BE2C (cell line): ENCODE measurements at regions not wholly inside any gene's neighbourhood (a gene's known extent, or its start where the extent isn't known, plus 50 kb on each side); places are given as distances from the start of the nearest gene placed in this dataset.

Source experiments
- DNase-seq: peaks from one replicate; pipeline ENCODE4 v3.0.0-alpha.2; 2020
- H3K27me3 ChIP-seq: fragments of 250-450 bp; sonication (Bioruptor Pico); 2 replicates; pipeline ENCODE4 v1.5.1; 2020; ENCODE audit warnings: mild to moderate bottlenecking
- H3K36me3 ChIP-seq: fragments of 250-450 bp; sonication (Bioruptor Pico); 2 replicates; pipeline ENCODE4 v1.5.1; 2020; ENCODE audit warnings: mild to moderate bottlenecking
- H3K4me1 ChIP-seq: fragments of 250-450 bp; sonication (Bioruptor Pico); 2 replicates; pipeline ENCODE4 v1.5.1; 2020
- H3K4me3 ChIP-seq: 2 replicates; pipeline ENCODE4 v1.5.1; 2011; ENCODE audit warnings: low read depth, low read length
- H3K9me3 ChIP-seq: fragments of 250-450 bp; sonication (Bioruptor Pico); 2 replicates; pipeline ENCODE4 v1.5.1; 2020
- TF ChIP-seq, protein P1 (sequence below): IDR thresholded peaks from 2 replicates; pipeline ENCODE4 v1.5.1; 2012; ENCODE audit warnings: mild to moderate bottlenecking, low read depth, low read length

DNA sequence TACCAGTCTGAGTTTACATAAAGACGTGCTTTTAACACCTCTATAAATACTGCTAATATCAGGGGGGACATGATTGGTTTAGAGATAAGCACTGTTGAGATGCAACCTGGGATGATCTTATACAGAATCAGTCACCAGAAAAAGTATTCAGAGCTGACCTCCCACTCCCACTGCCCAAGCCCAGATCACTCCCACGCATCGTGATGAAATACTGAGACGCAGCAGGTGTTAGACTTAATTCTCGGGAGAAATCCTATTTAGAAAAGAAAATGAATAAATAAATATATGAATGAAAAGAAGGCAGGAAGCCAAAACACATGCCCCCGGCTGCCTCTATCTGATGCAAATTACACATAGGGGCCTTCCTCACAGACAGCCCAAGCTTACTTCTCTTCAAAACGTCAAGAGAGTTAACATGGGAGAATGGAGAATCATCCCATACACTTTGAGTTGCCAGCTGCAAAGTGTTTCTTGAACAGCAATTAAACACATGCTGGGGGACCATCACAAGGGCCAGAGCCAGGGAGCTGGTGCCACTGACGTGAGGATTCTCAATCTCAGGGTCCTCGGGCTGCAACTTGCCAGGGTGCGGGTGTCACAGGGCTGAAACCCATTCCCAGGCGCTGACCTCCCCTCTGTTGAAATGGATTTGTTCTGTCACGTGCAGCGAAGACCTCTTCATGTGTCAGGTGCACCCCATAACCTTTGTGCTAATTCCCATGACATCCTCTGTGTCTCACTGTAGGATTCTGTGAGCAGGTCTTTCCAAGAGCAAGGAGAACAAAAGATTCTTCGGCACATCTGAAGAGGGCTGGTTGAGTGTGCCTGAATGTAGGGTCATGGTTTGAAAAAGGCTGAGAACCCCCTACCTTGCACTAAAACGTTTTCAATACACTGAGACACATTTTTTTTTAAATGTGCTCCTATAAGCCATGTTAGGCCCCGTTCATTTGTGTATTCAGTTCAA, 764.2 kb upstream of the ARRDC4 start:
- no peak for DNase-seq
- Histone ChIP-seq H3K36me3 (no peaks in the 10 kb centered on the region), H3K4me3 (no peak overlapping the region), H3K9me3 (no peaks in the 10 kb centered on the region), H3K4me1 (no peaks in the 10 kb centered on the region), H3K27me3 (no peaks in the 10 kb centered on the region)
- TF ChIP-seq, protein P1, sequence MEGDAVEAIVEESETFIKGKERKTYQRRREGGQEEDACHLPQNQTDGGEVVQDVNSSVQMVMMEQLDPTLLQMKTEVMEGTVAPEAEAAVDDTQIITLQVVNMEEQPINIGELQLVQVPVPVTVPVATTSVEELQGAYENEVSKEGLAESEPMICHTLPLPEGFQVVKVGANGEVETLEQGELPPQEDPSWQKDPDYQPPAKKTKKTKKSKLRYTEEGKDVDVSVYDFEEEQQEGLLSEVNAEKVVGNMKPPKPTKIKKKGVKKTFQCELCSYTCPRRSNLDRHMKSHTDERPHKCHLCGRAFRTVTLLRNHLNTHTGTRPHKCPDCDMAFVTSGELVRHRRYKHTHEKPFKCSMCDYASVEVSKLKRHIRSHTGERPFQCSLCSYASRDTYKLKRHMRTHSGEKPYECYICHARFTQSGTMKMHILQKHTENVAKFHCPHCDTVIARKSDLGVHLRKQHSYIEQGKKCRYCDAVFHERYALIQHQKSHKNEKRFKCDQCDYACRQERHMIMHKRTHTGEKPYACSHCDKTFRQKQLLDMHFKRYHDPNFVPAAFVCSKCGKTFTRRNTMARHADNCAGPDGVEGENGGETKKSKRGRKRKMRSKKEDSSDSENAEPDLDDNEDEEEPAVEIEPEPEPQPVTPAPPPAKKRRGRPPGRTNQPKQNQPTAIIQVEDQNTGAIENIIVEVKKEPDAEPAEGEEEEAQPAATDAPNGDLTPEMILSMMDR: no peak

DNA sequence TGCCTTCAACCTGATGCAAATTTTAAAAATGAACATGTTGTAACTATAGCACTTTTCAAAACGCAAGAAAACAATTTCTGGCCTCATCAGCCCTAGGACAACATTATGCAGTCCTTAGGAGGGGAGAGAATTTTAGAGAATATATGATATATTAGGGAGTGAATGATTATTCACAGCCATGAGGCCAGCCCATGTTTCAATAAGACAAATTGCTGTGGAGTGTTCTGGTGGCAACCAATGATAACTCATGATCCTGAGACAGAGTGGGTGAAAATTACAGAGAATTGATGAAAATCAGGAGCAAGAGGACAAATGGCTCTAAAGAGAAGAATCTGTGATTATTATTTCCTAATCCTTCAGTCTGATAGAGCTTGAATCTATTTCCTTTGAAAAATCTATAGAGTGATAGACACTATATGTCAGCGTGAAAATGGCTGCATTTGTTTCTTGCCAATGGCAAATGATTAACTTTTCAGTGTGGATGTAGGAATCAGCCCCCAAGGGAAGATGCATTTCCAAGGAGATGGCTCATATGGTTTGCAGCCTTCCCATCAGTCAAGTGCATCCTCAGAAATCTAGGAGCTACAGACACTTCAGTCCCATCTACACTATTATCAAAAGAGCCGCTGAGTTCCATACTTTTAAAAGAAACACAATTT, 761.0 kb upstream of the ARRDC4 start:
- TF ChIP-seq, protein P1: no peak
- Histone ChIP-seq H3K4me3 (no peak overlapping the region), H3K36me3 (no peaks in the 10 kb centered on the region), H3K27me3 (no peaks in the 10 kb centered on the region), H3K9me3 (no peaks in the 10 kb centered on the region), H3K4me1 (no peaks in the 10 kb centered on the region)
- DNase-seq: no peak

DNA sequence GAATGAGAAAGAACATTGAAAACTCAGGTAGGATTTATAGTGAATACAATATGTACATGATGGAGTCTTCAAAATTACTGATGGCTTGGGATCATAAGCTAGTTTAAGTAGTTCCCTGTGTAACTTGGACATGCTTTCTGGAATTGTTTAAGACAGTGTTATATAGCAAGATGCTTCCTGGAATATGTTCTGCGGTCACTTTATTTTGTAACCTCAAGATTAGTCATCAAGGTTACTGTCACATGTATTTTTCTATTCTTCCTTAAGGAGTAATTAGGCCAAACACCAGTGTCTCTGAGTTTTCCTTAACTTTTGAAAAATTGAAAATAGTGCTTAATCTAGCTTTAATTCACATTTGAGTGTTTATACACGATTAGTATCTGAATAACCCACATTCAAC, 760.3 kb upstream of the ARRDC4 start:
- no peak for DNase-seq
- Histone ChIP-seq H3K9me3 (no peaks in the 10 kb centered on the region), H3K27me3 (no peaks in the 10 kb centered on the region), H3K4me3 (no peak overlapping the region), H3K4me1 (no peaks in the 10 kb centered on the region), H3K36me3 (no peaks in the 10 kb centered on the region)
- TF ChIP-seq, protein P1: no peak

DNA sequence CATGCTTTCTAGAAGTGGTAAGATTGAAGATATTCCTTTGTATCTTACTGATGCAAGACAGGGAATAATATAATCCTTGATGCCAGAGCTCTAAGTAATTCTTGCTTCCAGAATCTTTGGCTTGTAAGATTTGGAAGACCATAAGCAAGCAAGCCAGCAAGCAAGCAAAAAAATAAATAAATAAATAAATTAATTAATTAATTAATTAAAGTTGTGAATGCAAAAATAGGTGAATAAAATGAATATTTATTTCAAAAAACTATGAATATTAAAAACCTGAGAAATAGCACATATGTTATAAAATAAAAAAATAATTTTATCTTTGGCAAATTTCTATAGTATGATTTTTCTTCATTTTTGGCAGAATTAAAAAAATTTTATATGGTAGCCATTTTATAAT, 750.2 kb upstream of the ARRDC4 start:
- no peaks in the 10 kb centered on the region for H3K9me3 ChIP-seq
- DNase-seq: no peak
- no peaks in the 10 kb centered on the region for H3K4me1 ChIP-seq
- no peaks in the 10 kb centered on the region for H3K27me3 ChIP-seq
- TF ChIP-seq, protein P1: no peak
- H3K4me3 ChIP-seq: no peak overlapping the region
- no peaks in the 10 kb centered on the region for H3K36me3 ChIP-seq

DNA sequence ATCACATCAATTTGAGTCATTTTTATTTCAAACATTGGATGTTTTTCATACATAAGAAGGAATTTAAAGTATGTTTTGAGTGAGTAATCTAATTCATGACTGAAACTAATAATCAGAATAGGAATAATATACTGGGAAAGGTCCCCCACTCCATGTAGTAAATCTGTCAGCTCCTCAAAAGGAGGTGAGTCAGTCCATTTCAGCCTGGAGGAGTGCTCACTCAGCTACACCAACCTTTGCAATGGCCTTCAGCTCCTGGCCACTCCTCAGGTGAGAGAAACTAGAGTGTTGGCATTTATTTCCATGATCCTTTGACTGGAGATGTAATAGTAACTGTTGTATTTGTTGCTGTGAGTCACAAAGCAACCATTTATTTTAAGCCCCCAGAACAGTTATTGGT, 744.9 kb upstream of the ARRDC4 start:
- H3K4me3 ChIP-seq: no peak overlapping the region
- no peak for DNase-seq
- H3K4me1 ChIP-seq: no peaks in the 10 kb centered on the region
- TF ChIP-seq, protein P1: no peak
- H3K9me3 ChIP-seq: no peaks in the 10 kb centered on the region
- H3K27me3 ChIP-seq: no peaks in the 10 kb centered on the region
- H3K36me3 ChIP-seq: no peaks in the 10 kb centered on the region

DNA sequence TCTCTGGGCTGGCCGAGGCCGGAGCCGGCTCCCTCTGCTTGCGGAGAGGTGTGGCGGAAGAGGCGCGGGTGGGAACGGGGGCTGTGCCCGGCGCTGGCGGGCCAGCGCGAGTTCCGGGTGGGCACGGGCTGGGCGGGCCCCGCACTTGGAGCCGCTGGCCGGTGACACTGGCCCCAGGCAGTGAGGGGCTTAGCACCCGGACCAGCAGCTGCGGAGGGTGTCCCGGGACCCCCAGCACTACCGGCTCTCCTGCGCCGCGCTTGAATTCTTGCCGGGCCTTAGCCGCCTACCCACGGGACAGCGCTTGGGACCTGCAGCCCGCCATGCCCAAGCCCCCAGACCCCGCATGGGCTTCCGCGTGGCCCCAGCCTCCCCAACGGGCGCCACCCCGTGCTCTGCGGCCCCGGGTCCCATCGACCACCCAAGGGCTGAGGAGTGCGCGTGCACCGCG, 736.3 kb upstream of the ARRDC4 start:
- no peak for DNase-seq
- no peaks in the 10 kb centered on the region for H3K36me3 ChIP-seq
- H3K4me1 ChIP-seq: no peaks in the 10 kb centered on the region
- H3K4me3 ChIP-seq: no peak overlapping the region
- H3K9me3 ChIP-seq: no peaks in the 10 kb centered on the region
- H3K27me3 ChIP-seq: no peaks in the 10 kb centered on the region
- TF ChIP-seq, protein P1: no peak
